HEK293T (cell line): ENCODE measurements at regions not wholly inside any gene's neighbourhood (a gene's known extent, or its start where the extent isn't known, plus 50 kb on each side); places are given as distances from the start of the nearest gene placed in this dataset.

Experiments
- CTCF ChIA-PET: fragments of 350-600 bp; formaldehyde crosslinking; extraction: SDS; loops from one replicate; lab custom pipeline; 2021; ENCODE audit warnings: antibody characterized with exemption, inconsistent platforms; lab: Yijun Ruan, JAX
- POLR2A ChIA-PET: fragments of 350-600 bp; formaldehyde crosslinking; extraction: SDS; loops from one replicate; lab custom pipeline; 2020; ENCODE audit warnings: antibody characterized with exemption, inconsistent platforms; lab: Yijun Ruan, JAX
- DNase-seq: peaks from one replicate; pipeline ENCODE4 v3.0.0; 2012; ENCODE audit warnings: mixed read lengths; ENCODE audit errors: extremely low spot score
- ARNT ChIP-seq: fragments of 450-650 bp; IDR thresholded peaks from 2 replicates; pipeline ENCODE4 v1.6.1; 2017; ENCODE audit warnings: mild to moderate bottlenecking
- BHLHE40 ChIP-seq: fragments of 450-650 bp; IDR thresholded peaks from 2 replicates; pipeline ENCODE4 v1.6.1; 2016; ENCODE audit warnings: mild to moderate bottlenecking, moderate library complexity, borderline replicate concordance
- CTBP1 ChIP-seq: fragments of 450-650 bp; IDR thresholded peaks from 2 replicates; pipeline ENCODE4 v1.6.1; 2016; ENCODE audit warnings: borderline replicate concordance
- ELF4 ChIP-seq: fragments of 450-650 bp; IDR thresholded peaks from 2 replicates; pipeline ENCODE4 v1.6.1; 2017; ENCODE audit warnings: antibody characterized with exemption
- FOXA1 ChIP-seq: fragments of 450-650 bp; IDR thresholded peaks from 2 replicates; pipeline ENCODE4 v1.6.1; 2016; ENCODE audit warnings: mild to moderate bottlenecking
- FOXK2 ChIP-seq: fragments of 450-650 bp; IDR thresholded peaks from 2 replicates; pipeline ENCODE4 v1.6.1; 2016; ENCODE audit warnings: mild to moderate bottlenecking
- FOXM1 ChIP-seq: fragments of 450-650 bp; IDR thresholded peaks from 2 replicates; pipeline ENCODE4 v1.6.1; 2017; ENCODE audit warnings: mild to moderate bottlenecking, borderline replicate concordance
- HDGF ChIP-seq: fragments of 450-650 bp; IDR thresholded peaks from 2 replicates; pipeline ENCODE4 v1.6.1; 2017; ENCODE audit warnings: antibody characterized with exemption, borderline replicate concordance
- L3MBTL2 ChIP-seq: fragments of 450-650 bp; conservative IDR thresholded peaks from 2 replicates; pipeline ENCODE4 v1.6.1; 2016; ENCODE audit warnings: mild to moderate bottlenecking
- LEF1 ChIP-seq: fragments of 450-650 bp; IDR thresholded peaks from 2 replicates; pipeline ENCODE4 v1.6.1; 2017; ENCODE audit warnings: mild to moderate bottlenecking, borderline replicate concordance
- NFRKB ChIP-seq: fragments of 450-650 bp; IDR thresholded peaks from 2 replicates; pipeline ENCODE4 v1.6.1; 2016; ENCODE audit warnings: mild to moderate bottlenecking, moderate library complexity
- PKNOX1 ChIP-seq: fragments of 450-650 bp; IDR thresholded peaks from 2 replicates; pipeline ENCODE4 v1.6.1; 2016
- SP1 ChIP-seq: fragments of 450-650 bp; IDR thresholded peaks from 2 replicates; pipeline ENCODE4 v1.6.1; 2017
- SUZ12 ChIP-seq: fragments of 450-650 bp; IDR thresholded peaks from 2 replicates; pipeline ENCODE4 v1.6.1; 2016; ENCODE audit warnings: mild to moderate bottlenecking
- TARDBP ChIP-seq: fragments of 450-650 bp; IDR thresholded peaks from 2 replicates; pipeline ENCODE4 v1.6.1; 2016
- ZNF384 ChIP-seq: fragments of 450-650 bp; IDR thresholded peaks from 2 replicates; pipeline ENCODE4 v1.6.1; 2016

GRCh38 chr2:5353565-5353964 is 338.6 kb upstream of the SOX11 start:
- CTCF ChIA-PET = no interaction called here
- DNase-seq = no peak
- TF ChIP-seq LEF1 (no peak), PKNOX1 (no peak), SUZ12 (no peak), SP1 (no peak), ZNF384 (no peak), NFRKB (no peak), TARDBP (no peak), FOXM1 (no peak), HDGF (no peak), ARNT (no peak), BHLHE40 (no peak), FOXK2 (no peak), ELF4 (no peak), FOXA1 (no peak), CTBP1 (no peak), L3MBTL2 (no peak)
- POLR2A ChIA-PET = no interaction called here

- ChIA-PET CTCF (no interaction called here), POLR2A (no interaction called here)
- DNase-seq = no peak
- TF ChIP-seq NFRKB (no peak), PKNOX1 (no peak), BHLHE40 (no peak), LEF1 (no peak), ZNF384 (no peak), SP1 (no peak), FOXK2 (no peak)
Measured at GRCh38 chr2:5359397-5359796, 332.8 kb upstream of the SOX11 start.

GRCh38 chr2:5360081-5360480 is 332.1 kb upstream of the SOX11 start:
- no peak for DNase-seq
- no peak for TF ChIP-seq SP1
- no peak for TF ChIP-seq PKNOX1
- ChIA-PET CTCF (no interaction called here), POLR2A (no interaction called here)

- DNase-seq = no peak
- CTCF ChIA-PET = no interaction called here
- POLR2A ChIA-PET = no interaction called here
- TF ChIP-seq BHLHE40 (no peak), FOXA1 (no peak), FOXK2 (no peak), TARDBP (no peak), ZNF384 (no peak), HDGF (no peak), FOXM1 (no peak), PKNOX1 (no peak), NFRKB (no peak), CTBP1 (no peak), SUZ12 (no peak), ARNT (no peak)
Measured at GRCh38 chr2:5364361-5364760, 327.8 kb upstream of the SOX11 start.

GRCh38 chr2:5365871-5366461 is 326.2 kb upstream of the SOX11 start:
- TF ChIP-seq PKNOX1 = peak; percentile 71
- TF ChIP-seq L3MBTL2 = no peak
- TF ChIP-seq FOXK2 = no peak
- ChIA-PET POLR2A (no interaction called here), CTCF (no interaction called here)
- peak; percentile 73 for DNase-seq

GRCh38 chr2:5367321-5367720 is 324.9 kb upstream of the SOX11 start:
- no peak for DNase-seq
- CTCF ChIA-PET = no interaction called here
- TF ChIP-seq FOXK2 = no peak
- TF ChIP-seq LEF1 = no peak
- TF ChIP-seq FOXA1 = no peak
- no peak for TF ChIP-seq SP1
- POLR2A ChIA-PET = no interaction called here
